A549 (cell line): ENCODE measurements at regions not wholly inside any gene's neighbourhood (a gene's known extent, or its start where the extent isn't known, plus 50 kb on each side); places are given as distances from the start of the nearest gene placed in this dataset.

Experiments used
- ATAC-seq, 2 experiments: fragments of 200-7000 bp in 1 of 2; fragments of >200 bp in 1 of 2; cut with Nextera tagmentation in 1 of 2; cut with Tn5 transposase in 1 of 2; 3 replicates each; pipeline versions ENCODE4 v1.8.0 to v1.9.1; 2018 to 2020; ENCODE audit warnings: mild to moderate bottlenecking in 1 of 2, moderate library complexity in 1 of 2
- CTCF ChIA-PET: fragments of 300-600 bp; sonication (Branson Sonifier 250); formaldehyde crosslinking; extraction: SDS; loops from one replicate; lab custom pipeline; 2021; ENCODE audit warnings: antibody characterized with exemption, inconsistent platforms; lab: Yijun Ruan, JAX
- POLR2A ChIA-PET: fragments of 350-600 bp; formaldehyde crosslinking; extraction: SDS; loops from one replicate; lab custom pipeline; 2021; ENCODE audit warnings: antibody characterized with exemption, inconsistent platforms; lab: Yijun Ruan, JAX
- DNase-seq, 2 experiments: peaks; one replicate each; pipeline versions ENCODE4 v3.0.0 to v3.0.0-alpha.2; 2011 to 2016; ENCODE audit warnings: low read depth in 1 of 2, low spot score in 1 of 2
- FAIRE-seq: peaks from 2 replicates; lab custom pipeline; 2011; peaks lifted over from hg19 to GRCh38; lab: Jason Lieb, UNC
- H3K27ac ChIP-seq, 2 experiments: fragments of >200 bp; sonication (Bioruptor Twin); formaldehyde crosslinking; 3 replicates each; pipeline ENCODE4 v1.5.1; 2016 to 2017
- H3K4me1 ChIP-seq: fragments of >200 bp; sonication (Bioruptor Twin); formaldehyde crosslinking; 3 replicates; pipeline ENCODE4 v1.6.1; 2016
- H3K4me2 ChIP-seq: fragments of >200 bp; sonication (Bioruptor Twin); formaldehyde crosslinking; 3 replicates; pipeline ENCODE4 v1.6.1; 2016
- H3K4me3 ChIP-seq: fragments of >200 bp; sonication (Bioruptor Twin); formaldehyde crosslinking; 3 replicates; pipeline ENCODE4 v1.5.1; 2016
- H3K9me3 ChIP-seq: fragments of >200 bp; sonication (Bioruptor Twin); formaldehyde crosslinking; 3 replicates; pipeline ENCODE4 v1.6.1; 2016
- ATOH8 ChIP-seq: fragments of 250-450 bp; sonication (Bioruptor Pico); IDR thresholded peaks from 2 replicates; pipeline ENCODE4 v1.5.0; 2020; ENCODE audit warnings: low read depth, mild to moderate bottlenecking, moderate library complexity
- BCL3 ChIP-seq: fragments of >200 bp; sonication (Bioruptor Twin); formaldehyde crosslinking; IDR thresholded peaks from 3 replicates; pipeline ENCODE4 v1.6.1; 2016
- CBX2 ChIP-seq: fragments of 200-600 bp; sonication (generic); IDR thresholded peaks from 2 replicates; pipeline ENCODE4 v1.6.1; 2016; ENCODE audit warnings: low read depth, mild to moderate bottlenecking, borderline replicate concordance
- CHD2 ChIP-seq: fragments of 150-350 bp; IDR thresholded peaks from 2 replicates; pipeline ENCODE4 v1.6.1; 2014; ENCODE audit warnings: low read length; ENCODE audit not compliant: partially characterized antibody
- CHD4 ChIP-seq: fragments of 200-600 bp; sonication (generic); IDR thresholded peaks from 2 replicates; pipeline ENCODE4 v1.6.1; 2016; ENCODE audit warnings: antibody characterized with exemption, mild to moderate bottlenecking, borderline replicate concordance
- CTCF ChIP-seq: fragments of >200 bp; sonication (Bioruptor Twin); formaldehyde crosslinking; IDR thresholded peaks from 3 replicates; pipeline ENCODE4 v1.5.1; 2016
- ELK1 ChIP-seq: fragments of 150-350 bp; IDR thresholded peaks from 2 replicates; pipeline ENCODE4 v1.6.1; 2014; ENCODE audit warnings: low read depth, mild to moderate bottlenecking, low read length
- EP300 ChIP-seq, 2 experiments: fragments of >200 bp; sonication (Bioruptor Twin); formaldehyde crosslinking; IDR thresholded peaks; 2 replicates in 1 of 2; 3 replicates in 1 of 2; pipeline ENCODE4 v1.6.1; 2016 to 2017
- ESRRA ChIP-seq: fragments of 150-350 bp; IDR thresholded peaks from 2 replicates; pipeline ENCODE4 v1.6.1; 2014; ENCODE audit warnings: mild to moderate bottlenecking, low read length, borderline replicate concordance
- FOSB ChIP-seq: fragments of 250-450 bp; sonication (Bioruptor Pico); IDR thresholded peaks from 2 replicates; pipeline ENCODE4 v1.5.0; 2020; ENCODE audit warnings: mild to moderate bottlenecking, moderate library complexity
- HDAC2 ChIP-seq: fragments of 200-600 bp; sonication (generic); IDR thresholded peaks from 2 replicates; pipeline ENCODE4 v1.6.1; 2016
- JUN ChIP-seq, 2 experiments: fragments of >200 bp; sonication (Bioruptor Twin); formaldehyde crosslinking; IDR thresholded peaks; 2 replicates in 1 of 2; 3 replicates in 1 of 2; pipeline ENCODE4 v1.6.1; 2016 to 2017
- JUNB ChIP-seq: fragments of >200 bp; sonication (Bioruptor Twin); formaldehyde crosslinking; IDR thresholded peaks from 2 replicates; pipeline ENCODE4 v1.6.1; 2016
- MAFK ChIP-seq: fragments of 450-650 bp; IDR thresholded peaks from 2 replicates; pipeline ENCODE4 v1.6.1; 2014; ENCODE audit not compliant: partially characterized antibody
- MYC ChIP-seq: IDR thresholded peaks from 2 replicates; pipeline ENCODE4 v1.6.1; 2012; ENCODE audit warnings: mild to moderate bottlenecking, inconsistent platforms, low read length, improper control_type of control experiment, borderline replicate concordance
- NPAS2 ChIP-seq: fragments of 250-450 bp; sonication (Bioruptor Pico); IDR thresholded peaks from 2 replicates; pipeline ENCODE4 v1.8.0; 2022; ENCODE audit warnings: mild to moderate bottlenecking, moderate library complexity, borderline replicate concordance
- NR3C1 ChIP-seq: fragments of >200 bp; sonication (Bioruptor Twin); formaldehyde crosslinking; IDR thresholded peaks from 3 replicates; pipeline ENCODE4 v1.6.1; 2017
- RAD21 ChIP-seq, 2 experiments: fragments of >200 bp in 1 of 2; sonication (Bioruptor Twin) in 1 of 2; formaldehyde crosslinking in 1 of 2; IDR thresholded peaks in 1 of 2; conservative IDR thresholded peaks in 1 of 2; 2 replicates in 1 of 2; 3 replicates in 1 of 2; pipeline ENCODE4 v1.6.1; 2012 to 2018; ENCODE audit warnings: inconsistent platforms in 1 of 2
- REST ChIP-seq: fragments of 200-600 bp; sonication (generic); IDR thresholded peaks from 2 replicates; pipeline ENCODE4 v1.6.1; 2016; ENCODE audit warnings: antibody characterized with exemption, mild to moderate bottlenecking, moderate library complexity
- RFX5 ChIP-seq: fragments of 450-650 bp; IDR thresholded peaks from 2 replicates; pipeline ENCODE4 v1.7.1; 2014; ENCODE audit warnings: antibody characterized with exemption, mild to moderate bottlenecking, moderate library complexity
- RNF2 ChIP-seq: fragments of 200-600 bp; sonication (generic); IDR thresholded peaks from 2 replicates; pipeline ENCODE4 v1.6.1; 2016; ENCODE audit warnings: low read depth, mild to moderate bottlenecking, antibody characterized with exemption, moderate library complexity, borderline replicate concordance
- SREBF2 ChIP-seq: fragments of 450-650 bp; IDR thresholded peaks from 2 replicates; pipeline ENCODE4 v1.6.1; 2014; ENCODE audit warnings: mild to moderate bottlenecking, moderate library complexity
- TP53 ChIP-seq: fragments of 250-450 bp; sonication (Bioruptor Pico); IDR thresholded peaks from 2 replicates; pipeline ENCODE4 v1.5.0; 2021; ENCODE audit warnings: mild to moderate bottlenecking, moderate library complexity
- ZC3H11A ChIP-seq: fragments of 450-650 bp; IDR thresholded peaks from 2 replicates; pipeline ENCODE4 v1.6.1; 2014; ENCODE audit warnings: antibody characterized with exemption, mild to moderate bottlenecking
- ZSCAN20 ChIP-seq: fragments of 250-450 bp; sonication (Bioruptor Pico); IDR thresholded peaks from 2 replicates; pipeline ENCODE4 v1.8.0; 2022; ENCODE audit warnings: mild to moderate bottlenecking, moderate library complexity
- WGBS: methylation state at CpG from one replicate; pipeline ENCODE4 v1.1.6; 2017; ENCODE audit errors: missing lambda C conversion rate; 5-methylcytosine and 5-hydroxymethylcytosine counted together

GRCh38 chr2:71892423-71892730 lies 255.3 kb downstream of the CYP26B1 start:
- H3K4me2 ChIP-seq = no peak overlapping the region
- TF ChIP-seq EP300 (IDR thresholded peaks at IDR 0.05) (no peak), RAD21 (conservative IDR thresholded peaks at IDR 0.05 in 1 of 2, IDR thresholded peaks at IDR 0.05 in 1 of 2) (no peak), ESRRA (no peak), ELK1 (no peak), FOSB (no peak), CBX2 (no peak), RNF2 (no peak), MYC (no peak), ATOH8 (CRISPR knock-in tag) (no peak), RFX5 (no peak), CTCF (no peak), NR3C1 (no peak), BCL3 (no peak), CHD4 (no peak), TP53 (CRISPR knock-in tag) (no peak)
- DNase-seq (no peak), FAIRE-seq (no peak), ATAC-seq (no peak)
- H3K4me1 ChIP-seq = no peaks in the 10 kb centered on the region
- CTCF ChIA-PET = interaction anchor here (0.5 to 1.8 kb wide), 4 partner anchors 11 to 341 kb away, joined by 3 to 5 read pairs (median 3); no protein-coding TSS in a partner anchor
- WGBS = 51% methylated on average over 2 of the region's 2 CpGs
- POLR2A ChIA-PET = no interaction called here
- H3K27ac ChIP-seq = no peak overlapping the region
- H3K4me3 ChIP-seq = no peak overlapping the region
- H3K9me3 ChIP-seq = no peaks in the 10 kb centered on the region; the same call in 2 of the 3 replicates

GRCh38 chr2:71891719-71892422 lies 255.8 kb downstream of the CYP26B1 start:
- no peak overlapping the region for H3K4me3 ChIP-seq
- 35% methylated on average over 6 of the region's 6 CpGs for WGBS
- H3K4me1 ChIP-seq = no peaks in the 10 kb centered on the region
- POLR2A ChIA-PET = no interaction called here
- no peak overlapping the region; a peak in 1 of 6 replicates for H3K27ac ChIP-seq
- CTCF ChIA-PET = interaction anchor here (0.5 to 1.8 kb wide), 5 partner anchors 31 to 340 kb away, joined by 3 to 5 read pairs (median 3); no protein-coding TSS in a partner anchor
- H3K9me3 ChIP-seq = no peaks in the 10 kb centered on the region; the same call in 2 of the 3 replicates
- no peak for ATAC-seq
- no peak overlapping the region for H3K4me2 ChIP-seq
- no peak for FAIRE-seq
- no peak for DNase-seq
- TF ChIP-seq ESRRA = no peak
- no peak for TF ChIP-seq FOSB
- no peak for TF ChIP-seq SREBF2
- TF ChIP-seq NPAS2 (CRISPR knock-in tag) = no peak
- TF ChIP-seq CHD2 = no peak
- TF ChIP-seq JUN (IDR thresholded peaks at IDR 0.05) = no peak
- TF ChIP-seq MAFK = no peak
- TF ChIP-seq TP53 (CRISPR knock-in tag) = no peak
- TF ChIP-seq MYC = no peak
- no peak for TF ChIP-seq ZC3H11A
- TF ChIP-seq ZSCAN20 (CRISPR knock-in tag) = no peak
- no peak for TF ChIP-seq RNF2
- no peak for TF ChIP-seq CHD4
- no peak for TF ChIP-seq HDAC2
- no peak for TF ChIP-seq REST
- TF ChIP-seq JUNB = no peak
